ENCODE measurements at regions not wholly inside any gene's neighbourhood (a gene's known extent, or its start where the extent isn't known, plus 50 kb on each side); places are given as distances from the start of the nearest gene placed in this dataset.

- TF ChIP-seq MAX (IDR thresholded peaks at IDR 0.05), result no peak
- no peak for TF ChIP-seq RAD21 (IDR thresholded peaks at IDR 0.05; ENCODE audit: low read depth)
- TF ChIP-seq USF1 (IDR thresholded peaks at IDR 0.05), result no peak
- no peak for TF ChIP-seq EGR1 (IDR thresholded peaks at IDR 0.05)
- no peak for TF ChIP-seq TAF1 (IDR thresholded peaks at IDR 0.05; ENCODE audit: low read depth)
- TF ChIP-seq FOXM1 (IDR thresholded peaks at IDR 0.05; ENCODE audit: borderline replicate concordance, low read depth), result no peak
- TF ChIP-seq CEBPB (IDR thresholded peaks at IDR 0.05), result no peak
- TF ChIP-seq REST (IDR thresholded peaks at IDR 0.05; ENCODE audit: low read depth), result no peak
- TF ChIP-seq CREB1 (IDR thresholded peaks at IDR 0.05; ENCODE audit: low read depth), result no peak
- TF ChIP-seq TEAD4 (IDR thresholded peaks at IDR 0.05), result no peak
- no peak for TF ChIP-seq YY1 (IDR thresholded peaks at IDR 0.05; ENCODE audit: low read depth)
- TF ChIP-seq TCF12 (IDR thresholded peaks at IDR 0.05; ENCODE audit: low read depth), result no peak
- TF ChIP-seq EP300 (IDR thresholded peaks at IDR 0.05; ENCODE audit: borderline replicate concordance), result no peak
- no peak for TF ChIP-seq NFIC (IDR thresholded peaks at IDR 0.05)
- TF ChIP-seq ZBTB7A (IDR thresholded peaks at IDR 0.05; ENCODE audit: low read depth), result no peak
Measured at GRCh38 chr15:47614360-47615011, 102.8 kb upstream of the SEMA6D start.

- TF ChIP-seq USF1 (IDR thresholded peaks at IDR 0.05) (no peak), TAF1 (IDR thresholded peaks at IDR 0.05; ENCODE audit: low read depth) (no peak), TEAD4 (IDR thresholded peaks at IDR 0.05) (no peak), NFIC (IDR thresholded peaks at IDR 0.05) (no peak)
Measured at GRCh38 chr15:47616876-47617275, 100.4 kb upstream of the SEMA6D start.

- TF ChIP-seq REST (IDR thresholded peaks at IDR 0.05; ENCODE audit: low read depth), result no peak
- no peak for TF ChIP-seq RAD21 (IDR thresholded peaks at IDR 0.05; ENCODE audit: low read depth)
- no peak for TF ChIP-seq YY1 (IDR thresholded peaks at IDR 0.05; ENCODE audit: low read depth)
- TF ChIP-seq ZBTB7A (IDR thresholded peaks at IDR 0.05; ENCODE audit: low read depth), result no peak
- TF ChIP-seq NFIC (IDR thresholded peaks at IDR 0.05), result no peak
- no peak for TF ChIP-seq EP300 (IDR thresholded peaks at IDR 0.05; ENCODE audit: borderline replicate concordance)
- no peak for TF ChIP-seq CREB1 (IDR thresholded peaks at IDR 0.05; ENCODE audit: low read depth)
- no peak for TF ChIP-seq TAF1 (IDR thresholded peaks at IDR 0.05; ENCODE audit: low read depth)
Measured at GRCh38 chr15:47618241-47618640, 99.1 kb upstream of the SEMA6D start.

- TF ChIP-seq CREB1 (IDR thresholded peaks at IDR 0.05; ENCODE audit: low read depth) (no peak), NFIC (IDR thresholded peaks at IDR 0.05) (no peak), REST (IDR thresholded peaks at IDR 0.05; ENCODE audit: low read depth) (no peak), USF1 (IDR thresholded peaks at IDR 0.05) (no peak), TAF1 (IDR thresholded peaks at IDR 0.05; ENCODE audit: low read depth) (no peak), TCF12 (IDR thresholded peaks at IDR 0.05; ENCODE audit: low read depth) (no peak), ZBTB7A (IDR thresholded peaks at IDR 0.05; ENCODE audit: low read depth) (no peak), RAD21 (IDR thresholded peaks at IDR 0.05; ENCODE audit: low read depth) (no peak), EP300 (IDR thresholded peaks at IDR 0.05; ENCODE audit: borderline replicate concordance) (no peak), TEAD4 (IDR thresholded peaks at IDR 0.05) (no peak), MAX (IDR thresholded peaks at IDR 0.05) (no peak), EGR1 (IDR thresholded peaks at IDR 0.05) (no peak), CEBPB (IDR thresholded peaks at IDR 0.05) (no peak)
Measured at GRCh38 chr15:47620960-47621681, 96.2 kb upstream of the SEMA6D start.
